OCI-M2 (cell line): ENCODE measurements at regions not wholly inside any gene's neighbourhood (a gene's known extent, or its start where the extent isn't known, plus 50 kb on each side); places are given as distances from the start of the nearest gene placed in this dataset.
"Not testable (repeated sequence)": the region's sequence is repeated elsewhere in the genome, so short reads cannot be mapped to it uniquely, and the experiment has no call there.

Experiments
- DNase-seq: peaks from one replicate; lab custom pipeline; 2025; ENCODE audit not compliant: unreplicated experiment; lab: John Stamatoyannopoulos, UW

GRCh38 chr4:31877429-31877828 is 1157.3 kb downstream of the PCDH7 start:
- DNase-seq = no peak

GRCh38 chr4:31880837-31881236 is 1160.7 kb downstream of the PCDH7 start:
- DNase-seq = not testable (repeated sequence)

- no peak for DNase-seq
Measured at GRCh38 chr4:31896349-31896748, 1176.2 kb downstream of the PCDH7 start.

- no peak for DNase-seq
Measured at GRCh38 chr4:31905363-31905762, 1185.2 kb downstream of the PCDH7 start.

- no peak for DNase-seq
Measured at GRCh38 chr4:31908261-31908660, 1188.1 kb downstream of the PCDH7 start.

- no peak for DNase-seq
Measured at GRCh38 chr4:31917334-31917733, 1197.2 kb downstream of the PCDH7 start.

- DNase-seq = no peak
Measured at GRCh38 chr4:31918891-31919290, 1198.7 kb downstream of the PCDH7 start.

GRCh38 chr4:31923634-31924033 is 1203.5 kb downstream of the PCDH7 start:
- DNase-seq = no peak

- no peak for DNase-seq
Measured at GRCh38 chr4:31929676-31930345, 1209.6 kb downstream of the PCDH7 start.

- no peak for DNase-seq
Measured at GRCh38 chr4:31946456-31946855, 1226.3 kb downstream of the PCDH7 start.

- DNase-seq = no peak
Measured at GRCh38 chr4:31947101-31947500, 1226.9 kb downstream of the PCDH7 start.

- no peak for DNase-seq
Measured at GRCh38 chr4:31949045-31949444, 1228.9 kb downstream of the PCDH7 start.

- DNase-seq = no peak
Measured at GRCh38 chr4:31955346-31955745, 1235.2 kb downstream of the PCDH7 start.

- DNase-seq = no peak
Measured at GRCh38 chr4:31959972-31960371, 1239.8 kb downstream of the PCDH7 start.

GRCh38 chr4:31964685-31965084 is 1244.5 kb downstream of the PCDH7 start:
- DNase-seq = no peak

- no peak for DNase-seq
Measured at GRCh38 chr4:31968842-31969241, 1248.7 kb downstream of the PCDH7 start.

- DNase-seq = no peak
Measured at GRCh38 chr4:31974490-31975002, 1254.4 kb downstream of the PCDH7 start.

- DNase-seq = no peak
Measured at GRCh38 chr4:31979988-31980387, 1259.8 kb downstream of the PCDH7 start.

- no peak for DNase-seq
Measured at GRCh38 chr4:31983246-31983645, 1263.1 kb downstream of the PCDH7 start.

GRCh38 chr4:31983677-31984076 is 1263.5 kb downstream of the PCDH7 start:
- no peak for DNase-seq

- no peak for DNase-seq
Measured at GRCh38 chr4:31984872-31985271, 1264.7 kb downstream of the PCDH7 start.

- no peak for DNase-seq
Measured at GRCh38 chr4:31995943-31996901, 1276.1 kb downstream of the PCDH7 start.
